HEK293T (cell line): ENCODE measurements at regions not wholly inside any gene's neighbourhood (a gene's known extent, or its start where the extent isn't known, plus 50 kb on each side); places are given as distances from the start of the nearest gene placed in this dataset.
"Not testable (repeated sequence)": the region's sequence is repeated elsewhere in the genome, so short reads cannot be mapped to it uniquely, and the experiment has no call there.

Source experiments
- CTBP1 ChIP-seq: fragments of 450-650 bp; IDR thresholded peaks from 2 replicates; pipeline ENCODE4 v1.6.1; 2016; ENCODE audit warnings: borderline replicate concordance
- ELF4 ChIP-seq: fragments of 450-650 bp; IDR thresholded peaks from 2 replicates; pipeline ENCODE4 v1.6.1; 2017; ENCODE audit warnings: antibody characterized with exemption
- FOXA1 ChIP-seq: fragments of 450-650 bp; IDR thresholded peaks from 2 replicates; pipeline ENCODE4 v1.6.1; 2016; ENCODE audit warnings: mild to moderate bottlenecking
- FOXK2 ChIP-seq: fragments of 450-650 bp; IDR thresholded peaks from 2 replicates; pipeline ENCODE4 v1.6.1; 2016; ENCODE audit warnings: mild to moderate bottlenecking
- FOXM1 ChIP-seq: fragments of 450-650 bp; IDR thresholded peaks from 2 replicates; pipeline ENCODE4 v1.6.1; 2017; ENCODE audit warnings: mild to moderate bottlenecking, borderline replicate concordance
- HDGF ChIP-seq: fragments of 450-650 bp; IDR thresholded peaks from 2 replicates; pipeline ENCODE4 v1.6.1; 2017; ENCODE audit warnings: antibody characterized with exemption, borderline replicate concordance
- LEF1 ChIP-seq: fragments of 450-650 bp; IDR thresholded peaks from 2 replicates; pipeline ENCODE4 v1.6.1; 2017; ENCODE audit warnings: mild to moderate bottlenecking, borderline replicate concordance
- NFRKB ChIP-seq: fragments of 450-650 bp; IDR thresholded peaks from 2 replicates; pipeline ENCODE4 v1.6.1; 2016; ENCODE audit warnings: mild to moderate bottlenecking, moderate library complexity
- SP1 ChIP-seq: fragments of 450-650 bp; IDR thresholded peaks from 2 replicates; pipeline ENCODE4 v1.6.1; 2017
- TARDBP ChIP-seq: fragments of 450-650 bp; IDR thresholded peaks from 2 replicates; pipeline ENCODE4 v1.6.1; 2016

- not testable (repeated sequence) for TF ChIP-seq FOXA1, LEF1, FOXM1, SP1, FOXK2, NFRKB, CTBP1, HDGF, TARDBP, ELF4
Observed at GRCh38 chr15:99791881-99792807, 58.9 kb upstream of the LYSMD4 start.
